GM06990 (cell line): ENCODE measurements at regions not wholly inside any gene's neighbourhood (a gene's known extent, or its start where the extent isn't known, plus 50 kb on each side); places are given as distances from the start of the nearest gene placed in this dataset.

ENCODE experiments used
- DNase-seq: peaks from one replicate; pipeline ENCODE4 v3.0.0-alpha.2; 2011; ENCODE audit not compliant: insufficient read length; ENCODE audit errors: extremely low read depth
- H3K27me3 ChIP-seq: replicated peaks from 2 replicates; pipeline ENCODE4 v1.6.0; 2011; ENCODE audit warnings: low read length; ENCODE audit not compliant: control insufficient read depth, insufficient read depth
- H3K36me3 ChIP-seq: 2 replicates; pipeline ENCODE4 v1.5.1; 2011; ENCODE audit warnings: low read length; ENCODE audit not compliant: control insufficient read depth, insufficient read depth
- H3K4me3 ChIP-seq: replicated peaks from 2 replicates; pipeline ENCODE4 v1.5.1; 2011; ENCODE audit warnings: low read depth, mild to moderate bottlenecking, control low read depth, low read length
- CTCF ChIP-seq: IDR thresholded peaks from 2 replicates; pipeline ENCODE4 v1.5.1; 2011; ENCODE audit warnings: low read length, control low read depth, mild to moderate bottlenecking, inconsistent platforms; ENCODE audit not compliant: insufficient read depth, poor library complexity, severe bottlenecking

GRCh38 chr6:74319292-74319691 is 623.3 kb downstream of the CD109 start:
- Histone ChIP-seq H3K4me3 (no peak overlapping the region), H3K36me3 (no peaks in the 10 kb centered on the region), H3K27me3 (no peaks in the 10 kb centered on the region)
- no peak for DNase-seq
- no peak for TF ChIP-seq CTCF

- TF ChIP-seq CTCF: no peak
- Histone ChIP-seq H3K27me3 (no peaks in the 10 kb centered on the region), H3K36me3 (no peaks in the 10 kb centered on the region), H3K4me3 (no peak overlapping the region)
- no peak for DNase-seq
These were observed 622.7 kb downstream of the CD109 start for GRCh38 chr6:74318738-74319137.

- DNase-seq: no peak
- H3K27me3 ChIP-seq: no peaks in the 10 kb centered on the region
- no peaks in the 10 kb centered on the region for H3K36me3 ChIP-seq
- no peak for TF ChIP-seq CTCF
- no peak overlapping the region for H3K4me3 ChIP-seq
These were observed 616.1 kb downstream of the CD109 start for GRCh38 chr6:74312081-74312480.

GRCh38 chr6:74311431-74311830 is 615.4 kb downstream of the CD109 start:
- Histone ChIP-seq H3K36me3 (no peaks in the 10 kb centered on the region), H3K4me3 (no peak overlapping the region), H3K27me3 (no peaks in the 10 kb centered on the region)
- no peak for TF ChIP-seq CTCF
- no peak for DNase-seq

GRCh38 chr6:74289884-74290283 is 593.9 kb downstream of the CD109 start:
- no peak for DNase-seq
- Histone ChIP-seq H3K27me3 (no peaks in the 10 kb centered on the region), H3K4me3 (no peak overlapping the region), H3K36me3 (no peaks in the 10 kb centered on the region)
- no peak for TF ChIP-seq CTCF

- Histone ChIP-seq H3K27me3 (no peaks in the 10 kb centered on the region), H3K36me3 (no peaks in the 10 kb centered on the region), H3K4me3 (no peak overlapping the region)
- DNase-seq: no peak
- TF ChIP-seq CTCF: no peak
These were observed 591.9 kb downstream of the CD109 start for GRCh38 chr6:74287932-74288331.
